Endodermal cell (in vitro differentiated cells): ENCODE measurements at regions not wholly inside any gene's neighbourhood (a gene's known extent, or its start where the extent isn't known, plus 50 kb on each side); places are given as distances from the start of the nearest gene placed in this dataset.
A peak's percentile ranks its signal among the peaks of the same experiment; 100 is the strongest.

Experiments used
- DNase-seq: peaks from one replicate; pipeline ENCODE4 v3.0.0-alpha.2; 2017
- H3K27ac ChIP-seq: 2 replicates; pipeline ENCODE4 v1.5.1; 2013; ENCODE audit warnings: mild to moderate bottlenecking, low read depth, low read length, moderate library complexity
- H3K27me3 ChIP-seq: 2 replicates; pipeline ENCODE4 v1.6.1; 2013; ENCODE audit warnings: mild to moderate bottlenecking, low read length, moderate library complexity; ENCODE audit not compliant: insufficient read depth, control insufficient read depth, poor library complexity, severe bottlenecking
- H3K36me3 ChIP-seq: 2 replicates; pipeline ENCODE4 v1.7.0; 2013; ENCODE audit warnings: mild to moderate bottlenecking, low read length, moderate library complexity; ENCODE audit not compliant: control insufficient read depth, insufficient read depth
- H3K4me1 ChIP-seq: one replicate; pipeline ENCODE4 v1.7.0; 2013; ENCODE audit warnings: low read length; ENCODE audit not compliant: control insufficient read depth, insufficient read depth
- H3K4me3 ChIP-seq: 2 replicates; pipeline ENCODE4 v1.5.1; 2013; ENCODE audit warnings: mild to moderate bottlenecking, low read length, moderate library complexity
- H3K9ac ChIP-seq: 2 replicates; pipeline ENCODE4 v1.6.1; 2013; ENCODE audit warnings: mild to moderate bottlenecking, low read length, moderate library complexity; ENCODE audit not compliant: poor library complexity, severe bottlenecking; ENCODE audit errors: extremely low read depth
- H3K9me3 ChIP-seq: 2 replicates; pipeline ENCODE4 v1.6.1; 2013; ENCODE audit warnings: mild to moderate bottlenecking, low read length, moderate library complexity; ENCODE audit not compliant: control insufficient read depth
- H3K27ac Mint-ChIP-seq: 2 replicates; pipeline ENCODE4 v1.8.0; 2020; ENCODE audit warnings: mixed read lengths
- H3K27me3 Mint-ChIP-seq: 2 replicates; pipeline ENCODE4 v1.8.0; 2021; ENCODE audit warnings: mild to moderate bottlenecking, mixed read lengths; ENCODE audit not compliant: insufficient read depth
- H3K36me3 Mint-ChIP-seq: 2 replicates; pipeline ENCODE4 v1.8.0; 2020; ENCODE audit warnings: low read depth, mixed read lengths
- H3K4me1 Mint-ChIP-seq: 2 replicates; pipeline ENCODE4 v1.8.0; 2020; ENCODE audit warnings: mixed read lengths
- H3K4me3 Mint-ChIP-seq: 2 replicates; pipeline ENCODE4 v1.8.0; 2020; ENCODE audit warnings: mild to moderate bottlenecking, moderate library complexity, mixed read lengths
- H3K9me3 Mint-ChIP-seq: 2 replicates; pipeline ENCODE4 v1.8.0; 2020; ENCODE audit warnings: mild to moderate bottlenecking, mixed read lengths
- CTCF ChIP-seq: fragments of 200-600 bp; sonication (generic); conservative IDR thresholded peaks from 2 replicates; pipeline ENCODE4 v1.5.0; 2021; ENCODE audit warnings: antibody characterized with exemption, mild to moderate bottlenecking
- WGBS, 2 experiments: methylation state at CpG; one replicate each; pipeline versions ENCODE4 v1.1.5 to v1.1.7; 2013; ENCODE audit warnings: missing lambda C conversion rate in 2 of 2, mixed read lengths in 1 of 2; ENCODE audit not compliant: insufficient coverage in 1 of 2, insufficient read length in 1 of 2; 5-methylcytosine and 5-hydroxymethylcytosine counted together

- H3K27me3 Mint-ChIP-seq = peaks cover 5% of the 10 kb centered on the region
- DNase-seq = no peak
- Histone ChIP-seq H3K36me3 (no peaks in the 10 kb centered on the region), H3K4me3 (no peak overlapping the region), H3K27me3 (peaks cover 5% of the 10 kb centered on the region), H3K4me1 (no peaks in the 10 kb centered on the region), H3K9ac (no peak overlapping the region), H3K9me3 (no peaks in the 10 kb centered on the region), H3K27ac (no peak overlapping the region)
- no peak overlapping the region for H3K4me3 Mint-ChIP-seq
- H3K9me3 Mint-ChIP-seq = peaks cover 5% of the 10 kb centered on the region
- no peaks in the 10 kb centered on the region for H3K36me3 Mint-ChIP-seq
- H3K4me1 Mint-ChIP-seq = no peaks in the 10 kb centered on the region
- TF ChIP-seq CTCF = no peak
- H3K27ac Mint-ChIP-seq = no peak overlapping the region
These were observed 86.3 kb upstream of the FERMT1 start for GRCh38 chr20:6209093-6209492.

GRCh38 chr20:6200092-6200491, 77.3 kb upstream of the FERMT1 start:
- DNase-seq = no peak
- Mint-ChIP-seq H3K4me3 (no peak overlapping the region), H3K4me1 (no peaks in the 10 kb centered on the region), H3K27ac (no peak overlapping the region), H3K36me3 (no peaks in the 10 kb centered on the region), H3K27me3 (no peaks in the 10 kb centered on the region), H3K9me3 (no peaks in the 10 kb centered on the region)
- Histone ChIP-seq H3K36me3 (no peaks in the 10 kb centered on the region), H3K4me3 (no peak overlapping the region), H3K27ac (no peak overlapping the region), H3K9me3 (no peaks in the 10 kb centered on the region), H3K9ac (no peak overlapping the region), H3K27me3 (no peaks in the 10 kb centered on the region), H3K4me1 (no peaks in the 10 kb centered on the region)
- TF ChIP-seq CTCF = no peak
- 87 to 97% methylated on average over 4 to 5 of the region's 5 CpGs for WGBS, 2 experiments

- Histone ChIP-seq H3K4me3 (no peak overlapping the region), H3K4me1 (no peaks in the 10 kb centered on the region), H3K9me3 (no peaks in the 10 kb centered on the region), H3K27me3 (no peaks in the 10 kb centered on the region), H3K27ac (no peak overlapping the region), H3K36me3 (no peaks in the 10 kb centered on the region), H3K9ac (no peak overlapping the region)
- Mint-ChIP-seq H3K27me3 (no peaks in the 10 kb centered on the region), H3K9me3 (peaks cover 2% of the 10 kb centered on the region), H3K27ac (no peak overlapping the region), H3K4me1 (no peaks in the 10 kb centered on the region), H3K4me3 (no peak overlapping the region), H3K36me3 (no peaks in the 10 kb centered on the region)
- no peak for DNase-seq
- TF ChIP-seq CTCF = peak; percentile 76
- 69 to 100% methylated on average over 2 to 3 of the region's 3 CpGs for WGBS, 2 experiments
These were observed 62.4 kb upstream of the FERMT1 start for GRCh38 chr20:6185268-6185667.
